Stimulated activated CD4-positive, alpha-beta T cell treated with anti-CD3 and anti-CD28 coated beads, Interleukin-15, amount 100 ng/mL, for 48 hours (primary cell): ENCODE measurements at regions not wholly inside any gene's neighbourhood (a gene's known extent, or its start where the extent isn't known, plus 50 kb on each side); places are given as distances from the start of the nearest gene placed in this dataset.

Source experiments
- DNase-seq, 2 donors: peaks; one replicate each; pipeline ENCODE4 v3.0.0-alpha.2; 2020; ENCODE audit warnings: low read depth in 2 of 2

DNA sequence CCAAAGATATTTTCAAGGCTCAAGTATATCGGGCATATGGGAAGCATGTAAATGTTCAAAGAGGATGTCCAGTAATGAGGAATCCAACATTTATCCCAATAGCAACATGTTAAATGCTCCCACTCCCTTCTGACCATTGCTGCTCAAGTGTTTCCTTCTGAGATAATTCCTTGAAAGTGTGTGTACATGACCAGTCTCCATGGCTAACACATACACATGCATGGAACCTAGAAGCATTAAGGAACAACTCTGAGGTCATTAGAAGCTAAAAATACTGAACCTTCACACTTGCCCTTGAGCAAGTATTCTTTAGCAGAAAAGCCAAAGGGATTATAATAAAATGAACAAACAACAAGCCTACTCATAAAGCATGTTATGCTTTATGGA is 433.8 kb upstream of the TCF4 start:
- no peak for DNase-seq

DNA sequence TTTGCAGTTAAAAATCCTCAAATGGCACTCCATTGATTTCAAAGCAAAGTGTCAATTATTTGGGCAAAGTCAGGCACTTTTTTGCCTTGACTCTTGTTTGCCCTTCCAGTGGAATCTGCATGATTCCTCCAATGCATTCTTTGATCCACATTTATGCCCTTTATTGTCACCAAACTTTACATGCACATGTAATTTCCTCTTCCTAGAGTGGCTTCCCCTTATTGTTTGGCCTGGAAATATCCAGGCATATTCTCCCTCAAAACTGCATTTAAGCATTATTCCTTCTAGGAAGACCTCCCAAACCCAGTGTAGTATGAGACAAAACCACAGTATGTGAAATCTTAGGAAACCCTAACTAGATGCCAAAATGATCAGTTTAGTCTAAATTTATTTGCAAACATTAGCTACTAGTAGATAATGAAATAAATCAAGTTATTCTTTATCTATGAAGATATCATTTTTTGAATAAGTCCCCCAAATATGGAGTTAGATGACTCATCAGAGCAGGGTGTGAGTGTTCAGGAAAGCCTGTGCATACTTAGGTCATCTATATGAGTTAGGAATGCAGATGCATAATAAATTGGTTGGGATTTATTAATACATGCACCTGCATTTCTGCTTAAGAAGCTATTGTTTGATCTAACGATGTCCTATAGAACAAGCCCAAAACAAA is 433.3 kb upstream of the TCF4 start:
- no peak for DNase-seq

DNA sequence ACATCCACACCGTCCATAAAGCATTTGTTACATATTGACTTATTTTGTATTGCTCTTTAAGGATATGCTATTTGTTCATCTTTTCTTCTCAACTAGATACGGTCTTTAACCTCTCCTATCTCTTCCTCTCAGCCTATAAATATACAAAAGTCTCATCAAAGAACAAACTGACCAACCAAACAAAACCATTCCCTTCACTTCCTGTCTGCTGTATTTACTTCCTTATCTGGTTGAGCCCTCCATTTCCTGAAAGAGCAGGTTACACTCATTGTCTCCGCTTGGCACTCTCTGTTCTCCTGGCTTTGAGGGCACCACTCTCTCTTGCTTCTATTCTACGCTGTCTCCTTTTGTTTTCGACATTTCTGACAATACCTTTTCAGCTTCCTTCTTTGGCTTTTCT is 431.9 kb upstream of the TCF4 start:
- no peak for DNase-seq

DNA sequence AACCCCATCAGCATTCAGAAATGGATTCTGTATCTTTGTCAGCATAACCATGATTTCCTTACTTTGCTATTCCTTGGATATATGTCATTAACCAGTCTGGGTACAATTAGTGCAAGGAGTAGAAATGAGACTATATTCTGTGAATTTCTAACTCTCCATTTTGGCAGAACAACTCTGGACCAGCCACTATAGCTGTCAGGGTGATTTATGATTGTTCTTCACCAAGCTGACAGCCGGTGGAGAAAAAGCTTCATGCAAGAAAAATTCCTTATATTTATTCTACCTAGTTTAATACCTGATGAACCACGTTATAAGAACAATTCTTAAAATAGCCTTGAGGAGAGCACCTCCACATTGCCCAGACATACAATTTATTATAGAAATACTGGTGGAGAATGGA is 431.2 kb upstream of the TCF4 start:
- no peak for DNase-seq

DNA sequence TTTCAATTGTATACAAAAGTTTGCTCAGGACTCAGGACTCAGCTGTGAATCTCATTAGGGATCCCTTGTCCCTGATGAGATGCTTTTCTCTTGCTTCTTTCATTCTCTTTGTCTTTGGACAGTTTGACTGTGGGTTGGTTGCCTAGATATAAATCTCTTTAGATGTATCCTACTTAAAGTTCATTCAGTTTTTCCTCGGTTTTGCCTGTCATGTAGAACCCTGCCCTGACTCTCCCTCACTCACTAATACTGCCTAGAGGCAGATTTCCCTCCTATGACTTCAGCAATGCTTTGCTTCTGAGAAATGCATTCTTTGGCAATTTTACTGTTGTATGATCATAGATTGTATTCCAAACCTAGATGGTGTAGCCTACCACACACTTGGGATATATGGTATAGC is 421.4 kb upstream of the TCF4 start:
- no peak for DNase-seq

DNA sequence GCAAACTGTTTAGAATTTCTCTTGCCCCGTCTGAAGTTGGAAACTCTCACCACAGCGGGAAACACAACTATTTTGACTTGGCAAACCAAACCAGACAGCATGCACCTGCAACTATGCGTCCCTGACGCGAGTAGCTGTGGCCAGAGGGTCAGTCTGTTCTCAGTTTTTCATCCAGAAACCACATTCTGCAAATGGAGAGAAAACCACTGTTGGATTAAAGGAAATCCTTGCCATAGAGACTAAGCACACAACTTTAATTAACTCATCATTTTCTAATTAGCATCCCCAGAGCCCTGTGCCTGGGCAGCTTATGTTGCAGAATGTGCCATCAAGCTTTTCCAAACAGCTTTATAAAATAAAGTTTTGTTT is 415.7 kb upstream of the TCF4 start:
- DNase-seq = no peak

DNA sequence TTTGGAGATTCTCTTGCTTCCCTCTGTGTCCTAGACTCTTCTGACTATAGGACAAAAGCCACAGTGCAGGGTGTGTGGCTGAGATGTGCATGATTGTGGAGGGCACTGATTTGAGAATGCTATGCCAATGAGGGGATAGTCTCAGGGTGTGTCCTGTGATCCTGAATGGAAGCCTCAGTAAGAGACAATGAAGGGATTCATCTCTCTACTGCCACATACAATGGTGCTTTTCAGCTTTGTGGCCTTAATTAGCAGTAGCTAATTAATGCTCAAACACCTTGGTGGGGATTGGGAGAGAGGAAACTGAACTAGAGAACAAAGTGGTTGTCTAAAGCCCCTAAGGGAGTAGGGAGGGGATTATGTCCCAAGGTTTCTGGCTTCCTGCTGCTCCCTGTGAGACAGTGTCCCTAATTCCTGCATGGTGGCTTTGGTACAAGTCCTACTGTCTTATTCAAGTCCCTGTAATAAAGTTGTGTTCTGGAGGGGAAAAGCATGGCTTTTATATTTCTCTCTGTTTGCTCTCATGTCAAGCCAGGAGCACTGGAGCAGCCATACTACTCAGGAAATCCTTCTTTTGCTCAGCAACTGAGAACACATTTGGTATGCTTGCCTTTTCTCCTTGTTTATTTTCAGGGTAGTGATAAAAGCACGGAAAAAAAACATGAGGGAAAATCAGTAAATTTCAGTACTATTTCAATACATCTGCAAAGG is 415.2 kb upstream of the TCF4 start:
- no peak for DNase-seq

DNA sequence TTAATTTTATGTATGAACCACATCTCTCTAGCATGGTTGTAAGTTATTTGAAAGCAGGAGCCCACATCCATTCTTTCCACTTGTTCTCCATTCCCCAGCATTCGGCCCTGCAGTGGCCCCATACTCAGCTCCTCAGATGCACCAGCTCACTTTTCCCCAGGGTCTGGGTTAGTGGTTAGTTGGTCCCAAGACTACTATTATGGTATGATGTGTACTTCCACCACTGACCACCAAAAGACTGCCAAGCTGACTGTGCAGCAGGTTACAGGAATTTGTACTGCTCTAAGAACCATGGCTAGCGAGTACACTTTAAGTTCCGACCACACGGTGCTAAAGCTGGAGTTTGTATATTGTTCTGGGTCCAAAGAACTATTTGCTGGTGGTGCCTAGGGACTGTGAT is 413.6 kb upstream of the TCF4 start:
- no peak for DNase-seq

DNA sequence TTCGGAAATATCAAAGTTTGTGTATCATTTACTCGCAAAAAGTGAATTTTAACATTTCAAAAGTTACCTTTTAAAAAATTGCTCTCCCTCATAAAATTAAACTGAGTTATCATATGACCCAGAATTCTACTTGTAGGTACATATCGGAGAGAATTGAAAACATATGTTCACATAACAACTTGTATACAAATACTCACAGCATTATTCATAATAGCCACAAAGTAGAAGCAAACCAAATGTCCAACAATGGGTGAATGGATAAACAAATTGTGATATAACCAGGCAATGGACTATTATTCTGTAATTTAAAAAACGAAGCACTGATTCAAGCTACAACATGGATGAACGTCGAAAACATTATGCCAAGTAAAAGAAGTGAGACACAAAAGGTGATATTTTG is 412.0 kb upstream of the TCF4 start:
- no peak for DNase-seq

DNA sequence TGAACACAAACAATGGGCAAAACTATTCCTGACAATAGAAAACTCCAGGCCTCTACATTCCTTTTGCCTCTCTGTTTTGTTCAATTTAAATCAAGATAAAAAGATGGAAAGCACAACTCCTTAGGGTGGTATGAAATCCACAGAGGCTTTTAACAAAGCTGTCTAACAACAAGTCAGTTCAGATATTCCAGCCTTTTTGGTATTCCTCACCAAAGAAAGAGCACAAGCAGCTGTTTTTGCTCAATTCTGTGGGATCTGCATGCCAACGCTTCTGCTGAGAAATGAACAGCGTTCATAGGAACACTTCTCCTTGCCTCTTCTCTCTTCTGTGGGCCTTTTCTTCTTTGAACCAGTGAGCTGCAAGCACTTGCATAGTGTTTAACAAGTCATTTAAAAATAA is 411.6 kb upstream of the TCF4 start:
- no peak for DNase-seq

DNA sequence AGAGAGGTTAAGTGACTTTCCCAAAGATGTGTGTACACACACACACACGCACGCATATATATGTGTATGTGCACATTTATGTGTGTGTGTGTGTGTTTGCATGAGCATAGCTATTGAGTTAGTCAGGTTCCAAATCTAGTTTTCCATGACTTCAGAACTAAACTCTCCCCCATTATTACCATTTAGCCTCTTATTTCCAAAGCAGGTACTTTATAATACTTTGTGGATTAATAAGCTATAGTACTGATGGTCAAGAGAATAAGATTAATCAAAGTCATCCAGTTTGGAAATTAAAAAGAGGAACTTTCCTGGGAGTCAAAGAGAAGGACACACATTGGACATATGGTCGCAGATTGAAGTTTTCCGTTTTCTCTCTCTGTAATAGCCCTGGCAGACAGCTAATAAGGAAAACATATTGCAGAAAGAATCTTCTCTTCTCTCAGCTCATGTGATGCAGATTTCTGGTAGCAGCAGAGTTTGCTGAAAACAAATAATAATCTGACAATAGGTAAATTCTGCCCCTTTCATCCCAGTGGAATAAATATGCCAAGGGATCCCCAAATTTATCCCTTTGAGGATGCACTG is 410.9 kb upstream of the TCF4 start:
- DNase-seq = no peak

DNA sequence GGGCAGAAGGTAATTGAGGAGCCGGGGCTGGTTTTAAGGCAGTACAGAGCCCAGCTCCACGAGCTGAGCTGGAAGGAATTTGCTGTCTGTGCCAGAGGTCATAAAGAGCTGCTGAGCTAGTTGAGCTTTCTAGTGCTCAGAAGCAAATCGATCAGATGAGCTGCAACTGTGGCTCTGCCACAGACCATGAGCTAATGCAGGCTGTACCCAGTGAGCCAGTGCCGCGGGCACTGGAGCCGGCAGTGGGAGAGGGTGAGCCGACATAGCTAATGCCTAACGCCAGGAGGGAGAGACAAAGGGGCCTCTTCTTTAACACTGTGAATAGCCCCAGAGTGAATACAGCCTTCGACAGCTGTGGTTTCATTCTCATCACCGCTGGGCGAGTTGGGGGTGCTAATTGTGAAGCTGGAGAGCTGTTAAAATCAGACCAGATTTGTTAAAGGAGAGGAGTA is 410.1 kb upstream of the TCF4 start:
- DNase-seq = no peak

DNA sequence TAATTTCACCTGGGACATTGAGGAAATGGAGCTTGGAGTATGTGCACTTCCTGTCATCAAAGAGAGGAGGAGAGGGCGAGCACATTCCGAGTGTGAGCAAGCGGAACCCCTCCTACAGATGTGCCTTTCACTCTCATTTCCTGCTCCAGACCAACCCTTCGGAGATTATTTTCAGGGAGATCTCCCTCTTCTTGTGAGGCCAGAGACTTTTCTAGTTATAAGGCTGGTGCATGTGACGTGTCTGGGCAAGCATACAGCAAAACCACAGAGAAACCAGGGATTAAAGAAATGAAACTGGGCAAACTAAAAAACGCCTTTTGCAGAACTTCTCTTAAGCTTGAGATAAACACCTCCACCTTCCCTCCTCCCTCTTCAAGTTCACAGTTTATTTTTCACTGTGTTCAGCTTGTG is 409.2 kb upstream of the TCF4 start:
- DNase-seq = no peak

DNA sequence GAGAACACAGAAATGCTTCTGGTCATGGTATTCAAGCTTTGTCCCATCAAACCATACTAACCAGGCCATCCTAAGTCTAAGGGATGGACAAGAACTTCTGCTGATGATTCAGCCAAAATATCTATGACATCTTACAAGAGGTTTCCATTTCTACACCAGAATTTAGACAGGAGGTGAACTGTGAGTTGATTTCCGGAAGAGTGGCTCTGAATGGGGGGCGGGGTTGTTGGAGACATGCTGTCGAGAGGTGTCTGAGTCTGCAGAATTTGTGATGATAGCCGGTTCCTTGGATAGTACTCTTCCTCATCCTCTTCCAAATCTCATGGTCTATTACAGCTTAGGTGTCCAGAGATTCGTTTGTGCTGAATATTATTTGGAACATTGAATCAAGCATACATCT is 408.7 kb upstream of the TCF4 start:
- DNase-seq = no peak

DNA sequence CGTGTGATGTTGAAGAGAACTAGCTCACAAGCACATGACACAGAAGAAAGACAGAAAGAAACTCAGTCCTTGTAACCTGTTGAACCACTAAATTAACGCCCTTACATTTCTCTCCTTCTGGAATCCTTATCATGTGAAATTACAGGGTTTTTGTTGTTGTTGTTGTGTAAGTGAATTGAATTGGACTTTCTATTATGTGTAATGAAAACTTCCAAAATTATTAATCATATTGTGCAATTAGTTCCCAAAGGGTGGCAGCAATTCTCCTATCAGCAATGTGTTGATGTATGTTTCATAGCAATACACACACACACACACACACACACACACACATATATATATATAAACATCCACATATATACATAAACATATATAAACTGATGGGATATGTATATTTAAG is 402.2 kb upstream of the TCF4 start:
- DNase-seq = no peak

DNA sequence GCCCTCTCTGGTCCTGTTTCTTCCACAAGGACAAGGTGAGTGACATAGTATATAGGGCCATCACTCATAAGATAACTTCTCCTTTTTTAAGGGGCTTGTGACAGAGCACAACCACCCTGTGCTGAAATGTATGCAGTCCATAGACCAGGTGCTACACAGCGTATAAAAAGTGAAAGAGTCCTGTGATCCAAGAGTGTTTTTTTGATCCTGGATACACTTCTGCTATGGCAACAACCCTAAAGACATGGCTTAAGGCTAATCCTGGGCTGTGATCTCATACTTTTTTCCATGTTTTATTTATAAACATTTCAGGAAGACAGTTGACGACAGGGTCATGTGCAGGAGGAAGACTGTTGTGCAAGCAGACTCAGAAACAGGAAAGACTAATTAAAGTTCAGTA is 400.5 kb upstream of the TCF4 start:
- no peak for DNase-seq

DNA sequence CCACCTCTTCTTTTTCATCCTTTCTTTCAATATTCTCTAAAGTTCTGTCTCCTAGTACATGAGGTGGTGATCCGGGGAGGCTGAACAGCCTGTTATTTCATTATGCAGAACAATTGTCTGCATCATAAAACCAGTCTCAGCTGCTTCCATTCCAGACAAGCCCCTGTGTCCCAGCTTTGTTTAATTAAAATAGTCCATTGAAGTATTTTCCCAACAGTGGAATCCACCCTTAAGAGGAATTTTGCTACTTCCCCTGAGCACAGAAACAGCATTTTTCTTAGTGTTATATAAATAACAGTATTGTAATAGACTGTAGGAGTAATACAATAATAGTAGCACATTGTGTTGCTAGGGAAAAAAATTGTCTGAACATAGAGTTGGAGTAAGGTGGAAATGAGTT is 395.4 kb upstream of the TCF4 start:
- no peak for DNase-seq

DNA sequence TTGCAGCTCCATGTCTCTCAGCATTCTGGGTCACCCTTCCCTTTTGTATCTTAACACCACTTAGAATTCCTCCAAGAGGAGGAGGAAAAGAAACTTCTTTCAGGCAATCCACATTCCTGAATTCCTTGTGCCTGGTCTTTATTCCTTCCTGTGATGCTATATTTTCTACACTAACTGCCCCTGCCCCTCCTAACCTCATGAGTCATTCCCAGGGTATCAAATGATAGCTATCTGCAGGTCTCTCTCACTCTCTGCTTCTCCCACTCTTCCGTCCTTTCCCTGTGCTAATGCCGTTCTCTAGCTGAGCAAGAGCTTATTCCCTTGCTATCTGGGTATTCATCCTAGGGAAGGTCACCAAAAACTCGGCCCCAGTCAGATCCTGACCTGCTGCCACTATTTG is 395.0 kb upstream of the TCF4 start:
- no peak for DNase-seq

DNA sequence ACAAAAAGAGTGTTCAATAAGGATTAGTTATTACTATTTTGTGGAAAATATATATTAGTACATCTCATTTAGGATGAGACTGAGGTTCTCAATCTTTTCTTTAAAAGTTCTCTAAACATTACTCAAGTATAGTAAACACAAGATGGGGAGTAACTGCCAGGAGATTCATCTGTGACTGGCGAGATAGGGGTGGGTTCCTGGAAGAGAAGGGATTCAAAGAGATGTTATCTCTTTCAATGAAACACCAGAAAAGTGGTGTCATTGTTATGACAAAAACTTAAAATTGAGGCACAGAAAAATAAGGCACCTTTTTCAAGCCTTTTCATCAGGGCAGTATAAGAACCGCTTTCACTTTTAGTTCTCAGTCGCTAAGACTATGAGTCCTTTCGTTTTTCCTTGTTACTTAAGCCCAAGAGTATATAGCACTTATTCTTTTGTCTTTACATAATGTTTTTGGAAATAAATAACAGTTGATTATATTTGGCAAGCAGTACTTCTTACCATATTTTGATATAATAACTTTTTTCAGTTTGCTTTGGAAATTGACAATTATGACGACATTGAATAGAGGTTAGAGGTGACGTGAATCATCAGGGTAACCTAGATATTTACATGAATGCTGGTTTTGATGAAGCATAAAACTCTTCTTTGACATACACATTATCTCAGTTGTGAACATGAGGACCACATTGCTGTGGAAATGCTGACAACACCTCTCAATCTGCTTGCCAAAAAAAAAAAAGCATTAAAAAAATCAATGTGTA is 393.9 kb upstream of the TCF4 start:
- no peak for DNase-seq

DNA sequence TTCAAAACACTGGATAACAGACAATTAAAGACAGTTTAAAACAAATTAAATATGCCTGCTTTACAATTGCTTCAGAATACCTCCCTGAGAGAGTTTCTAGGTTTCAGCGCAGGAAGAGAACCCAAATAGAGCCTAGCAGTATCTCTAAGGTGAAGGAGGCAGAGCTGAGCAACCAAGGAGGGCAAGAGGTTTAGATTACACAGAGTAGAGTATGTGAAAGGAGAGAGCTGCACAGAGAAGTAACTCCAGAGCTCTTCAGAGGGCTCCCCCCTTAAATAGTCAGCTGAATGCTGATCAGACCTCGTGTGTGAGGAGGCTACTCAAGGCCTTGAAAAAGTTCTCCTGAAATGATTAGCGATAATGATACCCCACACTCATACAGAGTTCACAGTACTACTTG is 386.5 kb upstream of the TCF4 start:
- DNase-seq = no peak

DNA sequence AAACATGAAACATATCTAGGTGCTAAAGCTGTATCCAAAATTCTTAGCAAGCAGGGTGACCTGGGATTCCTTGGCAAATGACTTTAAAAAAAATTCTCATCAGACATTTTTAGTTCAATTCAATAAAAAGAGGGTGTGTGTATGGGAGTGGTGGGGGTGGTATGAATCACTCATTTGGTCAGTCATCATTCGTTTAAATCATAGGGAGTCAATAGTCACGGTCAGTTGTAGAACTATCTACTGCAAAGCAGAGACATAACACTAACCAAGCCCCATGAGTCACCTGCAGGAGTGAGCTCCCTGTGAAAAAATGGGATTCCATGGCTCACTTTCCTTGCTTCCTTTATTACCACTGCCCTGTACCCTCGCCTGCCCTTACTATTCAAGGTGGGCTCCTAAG is 380.6 kb upstream of the TCF4 start:
- no peak for DNase-seq

DNA sequence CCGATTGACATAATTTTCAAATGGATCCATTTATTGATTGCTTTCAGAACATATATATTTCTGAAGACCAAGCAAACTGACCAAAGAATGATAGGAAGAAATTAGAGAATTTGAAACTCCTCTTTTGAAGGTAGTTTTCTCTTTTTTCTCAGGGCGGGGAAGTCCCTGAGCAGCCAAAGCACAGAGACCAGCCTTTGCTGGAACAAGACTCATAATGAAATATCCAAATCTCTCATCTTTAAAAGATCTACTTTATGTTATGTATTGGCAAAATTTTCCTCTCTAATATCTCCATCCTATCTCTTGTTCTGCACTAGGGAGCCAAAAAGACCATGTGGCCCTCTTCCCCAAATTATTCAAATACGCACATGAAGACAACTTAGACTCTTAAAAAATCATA is 379.0 kb upstream of the TCF4 start:
- DNase-seq = no peak

DNA sequence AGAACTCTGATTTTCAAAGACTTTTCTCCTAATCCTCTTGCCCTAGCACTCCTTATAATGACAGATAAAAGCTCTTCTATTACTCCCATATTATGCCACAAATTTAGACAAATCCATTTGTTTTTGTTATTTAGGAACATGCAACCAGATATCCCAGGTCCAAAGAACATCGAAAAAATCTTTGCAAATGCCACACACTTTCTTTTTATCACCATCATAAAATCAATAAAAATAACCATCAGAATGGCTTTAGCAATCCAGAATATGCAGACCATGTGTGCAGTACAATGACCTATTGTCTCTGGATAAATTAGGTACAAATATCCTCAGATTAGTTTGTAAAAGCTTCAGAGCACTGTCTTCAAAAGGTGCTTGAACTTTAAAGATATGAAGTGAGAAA is 376.2 kb upstream of the TCF4 start:
- no peak for DNase-seq
